SK-N-SH (cell line): ENCODE measurements at regions not wholly inside any gene's neighbourhood (a gene's known extent, or its start where the extent isn't known, plus 50 kb on each side); places are given as distances from the start of the nearest gene placed in this dataset.

Source experiments
- CTCF ChIA-PET: fragments of 300-600, 350-600 bp; formaldehyde crosslinking; extraction: SDS; loops from one replicate; lab custom pipeline; 2021; lab: Yijun Ruan, JAX
- POLR2A ChIA-PET: fragments of 350-600 bp; sonication (Branson Sonifier 250); formaldehyde crosslinking; extraction: SDS; loops from one replicate; lab custom pipeline; 2020; ENCODE audit warnings: antibody characterized with exemption, inconsistent platforms; lab: Yijun Ruan, JAX
- DNase-seq: peaks from one replicate; pipeline ENCODE4 v3.0.0; 2012
- H2AFZ ChIP-seq: fragments of 200-600 bp; sonication (generic); 2 replicates; pipeline ENCODE4 v1.8.1; 2016; ENCODE audit warnings: antibody characterized with exemption, mild to moderate bottlenecking, low read depth
- H3F3A ChIP-seq: fragments of 200-600 bp; sonication (generic); replicated peaks from 2 replicates; pipeline ENCODE3; 2016; ENCODE audit warnings: antibody characterized with exemption, mild to moderate bottlenecking; ENCODE audit not compliant: insufficient read depth
- H3K27ac ChIP-seq, 2 experiments: fragments of 200-500 bp in 1 of 2; fragments of 200-600 bp in 1 of 2; sonication (Bioruptor generic) in 1 of 2; sonication (generic), shearing (Covaris generic) in 1 of 2; 2 replicates each; pipeline versions ENCODE4 v1.5.1 to v1.6.1; 2014 to 2016; ENCODE audit warnings: low read depth in 2 of 2, inconsistent platforms in 1 of 2, low read length in 1 of 2, mild to moderate bottlenecking in 1 of 2, mixed read lengths in 1 of 2
- H3K27me3 ChIP-seq: fragments of 200-600 bp; sonication (generic), shearing (Covaris generic); 2 replicates; pipeline ENCODE4 v1.6.1; 2016; ENCODE audit warnings: mixed run types; ENCODE audit not compliant: insufficient read depth
- H3K36me3 ChIP-seq, 2 experiments: fragments of 200-500 bp in 1 of 2; fragments of 200-600 bp in 1 of 2; sonication (Bioruptor generic) in 1 of 2; sonication (generic) in 1 of 2; replicated peaks in 1 of 2; 2 replicates each; pipeline versions ENCODE3 to v1.5.1; 2014 to 2016; ENCODE audit warnings: low read length in 1 of 2, mild to moderate bottlenecking in 1 of 2; ENCODE audit not compliant: insufficient read depth in 2 of 2, control insufficient read depth in 1 of 2
- H3K4me1 ChIP-seq, 2 experiments: fragments of 200-500 bp in 1 of 2; fragments of 200-600 bp in 1 of 2; sonication (Bioruptor generic) in 1 of 2; sonication (generic), shearing (Covaris generic) in 1 of 2; 2 replicates each; pipeline versions ENCODE4 v1.5.1 to v1.6.1; 2014 to 2016; ENCODE audit warnings: low read depth in 1 of 2, low read length in 1 of 2, mixed run types in 1 of 2; ENCODE audit not compliant: insufficient read depth in 2 of 2, control insufficient read depth in 1 of 2
- H3K4me2 ChIP-seq: fragments of 200-600 bp; sonication (generic), shearing (Covaris generic); 2 replicates; pipeline ENCODE4 v1.6.1; 2017; ENCODE audit warnings: mixed run types
- H3K4me3 ChIP-seq, 2 experiments: fragments of 200-500 bp in 1 of 2; fragments of 200-600 bp in 1 of 2; sonication (Bioruptor generic) in 1 of 2; sonication (generic), shearing (Covaris generic) in 1 of 2; 2 replicates each; pipeline versions ENCODE4 v1.5.1 to v1.8.1; 2014 to 2016; ENCODE audit warnings: low read depth in 2 of 2, inconsistent platforms in 1 of 2, low read length in 1 of 2, mild to moderate bottlenecking in 1 of 2, mixed read lengths in 1 of 2, moderate library complexity in 1 of 2
- H3K79me2 ChIP-seq: fragments of 200-600 bp; sonication (generic); 2 replicates; pipeline ENCODE4 v1.8.1; 2017; ENCODE audit warnings: mild to moderate bottlenecking; ENCODE audit not compliant: insufficient read depth
- H3K9ac ChIP-seq: fragments of 200-600 bp; sonication (generic); 2 replicates; pipeline ENCODE4 v1.6.1; 2017; ENCODE audit warnings: mixed run types
- H3K9me2 ChIP-seq: fragments of 200-600 bp; sonication (generic); 2 replicates; pipeline ENCODE4 v1.6.1; 2017; ENCODE audit warnings: mixed run types
- H3K9me3 ChIP-seq: fragments of 200-600 bp; sonication (generic); 2 replicates; pipeline ENCODE4 v1.6.1; 2017; ENCODE audit warnings: mixed run types, mild to moderate bottlenecking, moderate library complexity
- H4K20me1 ChIP-seq: fragments of 200-600 bp; sonication (generic); 2 replicates; pipeline ENCODE4 v1.6.1; 2017; ENCODE audit warnings: mild to moderate bottlenecking, mixed run types; ENCODE audit not compliant: insufficient read depth
- CTCF ChIP-seq: fragments of 200-600 bp; sonication (generic); IDR thresholded peaks from 2 replicates; pipeline ENCODE4 v1.6.1; 2017; ENCODE audit warnings: antibody characterized with exemption, mild to moderate bottlenecking, moderate library complexity
- IRF3 ChIP-seq: fragments of 150-350 bp; IDR thresholded peaks from 2 replicates; pipeline ENCODE4 v1.6.1; 2016; ENCODE audit warnings: mild to moderate bottlenecking, low read depth, low read length
- MEF2A ChIP-seq: IDR thresholded peaks from 2 replicates; pipeline ENCODE4 v1.4.0; 2012; ENCODE audit warnings: low read depth, borderline replicate concordance
- NFIC ChIP-seq: IDR thresholded peaks from 2 replicates; pipeline ENCODE4 v1.4.0; 2012; ENCODE audit warnings: borderline replicate concordance
- NRF1 ChIP-seq: IDR thresholded peaks from 2 replicates; pipeline ENCODE4 v1.6.1; 2012; ENCODE audit warnings: low read depth, mild to moderate bottlenecking, low read length
- SIN3A ChIP-seq: IDR thresholded peaks from 2 replicates; pipeline ENCODE4 v1.6.1; 2012; ENCODE audit warnings: low read depth, mild to moderate bottlenecking, low read length, moderate library complexity, borderline replicate concordance
- SMC3 ChIP-seq: IDR thresholded peaks from 2 replicates; pipeline ENCODE4 v1.6.1; 2012; ENCODE audit warnings: low read depth, low read length, improper control_type of control experiment
- ZBTB33 ChIP-seq: IDR thresholded peaks from 2 replicates; pipeline ENCODE4 v1.4.0; 2012; ENCODE audit warnings: low read depth, borderline replicate concordance
- WGBS: methylation state at CpG from one replicate; pipeline ENCODE4 v1.1.6; 2017; ENCODE audit warnings: low lambda C conversion rate; 5-methylcytosine and 5-hydroxymethylcytosine counted together

DNA sequence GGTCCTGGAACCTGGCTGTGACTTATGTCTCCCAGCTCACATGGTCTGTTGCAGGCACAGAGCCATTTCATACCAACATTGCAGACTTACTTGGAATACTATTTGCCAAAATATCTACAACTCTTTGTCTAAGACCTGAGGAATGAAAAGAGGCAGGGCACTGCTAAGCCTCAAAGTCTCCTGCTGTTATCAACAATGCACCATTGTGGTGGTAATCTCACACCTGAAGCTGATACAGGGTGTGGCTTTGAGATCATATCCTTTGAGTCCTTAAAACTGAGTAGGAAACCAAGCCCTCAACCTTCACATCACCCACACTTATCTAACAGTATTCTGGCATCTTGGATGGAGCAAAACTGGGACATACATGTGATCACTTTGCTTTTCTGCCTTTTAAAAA lies 782.0 kb downstream of the EPHA3 start (continued):
- TF ChIP-seq IRF3 (no peak), NFIC (no peak), SMC3 (no peak), CTCF (no peak), MEF2A (no peak)
- TF ChIP-seq, all 33 proteins: peak for 0

GRCh38 chr3:89908711-89909213 lies 801.3 kb downstream of the EPHA3 start:
- POLR2A ChIA-PET, result no interaction called here

DNA sequence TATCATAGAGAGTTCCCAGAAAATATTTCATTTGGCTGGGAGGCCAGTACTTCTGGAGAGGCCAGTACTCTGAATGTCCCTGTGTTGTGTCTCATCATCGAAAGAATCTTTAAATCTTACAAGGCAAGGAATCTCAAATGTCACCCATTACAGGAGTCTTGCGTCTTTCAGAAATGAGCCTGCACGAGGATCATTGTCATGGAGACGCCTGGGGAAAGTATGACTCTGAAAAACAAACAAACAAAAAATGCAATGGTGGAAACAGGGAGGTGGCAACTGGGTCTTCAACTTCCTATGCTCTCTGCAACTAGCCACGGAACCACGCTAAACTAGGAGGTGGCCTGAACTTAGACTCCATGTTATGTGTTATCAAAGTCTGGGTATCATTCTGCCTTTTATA lies 804.6 kb downstream of the EPHA3 start:
- H4K20me1 ChIP-seq, result no peaks in the 10 kb centered on the region
- no peak for DNase-seq
- CTCF ChIA-PET, result no interaction called here
- no peaks in the 10 kb centered on the region for H3K4me1 ChIP-seq
- TF ChIP-seq NRF1, result no peak
- TF ChIP-seq SIN3A, result no peak
- TF ChIP-seq, all 33 proteins: peak for 0
- Histone ChIP-seq H3K27me3 (no peaks in the 10 kb centered on the region), H3K36me3 (no peaks in the 10 kb centered on the region), H2AFZ (no peak overlapping the region), H3K4me2 (no peak overlapping the region), H3K4me3 (no peak overlapping the region), H3K9me3 (no peaks in the 10 kb centered on the region), H3F3A (no peaks in the 10 kb centered on the region), H3K9me2 (no peaks in the 10 kb centered on the region), H3K9ac (no peak overlapping the region), H3K27ac (no peak overlapping the region), H3K79me2 (no peaks in the 10 kb centered on the region)
- POLR2A ChIA-PET, result no interaction called here
- 4% methylated on average over 6 of the region's 6 CpGs for WGBS

More at GRCh38 chr3:89908711-89909213, 801.3 kb downstream of the EPHA3 start:
- Histone ChIP-seq H3K79me2 (no peaks in the 10 kb centered on the region), H3K9ac (no peak overlapping the region), H3K9me2 (no peaks in the 10 kb centered on the region), H3K9me3 (no peaks in the 10 kb centered on the region), H3K36me3 (no peaks in the 10 kb centered on the region), H3F3A (no peaks in the 10 kb centered on the region), H4K20me1 (no peaks in the 10 kb centered on the region), H3K27ac (no peak overlapping the region), H3K4me1 (no peaks in the 10 kb centered on the region), H3K4me2 (no peak overlapping the region), H3K4me3 (no peak overlapping the region), H3K27me3 (no peaks in the 10 kb centered on the region), H2AFZ (no peak overlapping the region)
- CTCF ChIA-PET, result no interaction called here
- DNase-seq, result no peak
- TF ChIP-seq ZBTB33, result no peak
